Posterior vena cava (tissue), 2 donors: ENCODE measurements at regions not wholly inside any gene's neighbourhood (a gene's known extent, or its start where the extent isn't known, plus 50 kb on each side); places are given as distances from the start of the nearest gene placed in this dataset.
"Not testable (repeated sequence)": the region's sequence is repeated elsewhere in the genome, so short reads cannot be mapped to it uniquely, and the experiment has no call there.

Source experiments
- DNase-seq: peaks from one replicate; pipeline ENCODE4 v3.0.0-alpha.2; 2020; ENCODE audit warnings: low spot score
- intact Hi-C, 2 donors: fragments of 100-400 bp; cut with DNase I; formaldehyde crosslinking; loops; one replicate each; pipeline versions ENCODE4 v1.14.1 to v1.14.2; 2022 to 2023
- donor health status: DM: yes; HTN: yes; CAD: no.
- donor health status: DM: yes; HTN: yes; CAD: no.

DNA sequence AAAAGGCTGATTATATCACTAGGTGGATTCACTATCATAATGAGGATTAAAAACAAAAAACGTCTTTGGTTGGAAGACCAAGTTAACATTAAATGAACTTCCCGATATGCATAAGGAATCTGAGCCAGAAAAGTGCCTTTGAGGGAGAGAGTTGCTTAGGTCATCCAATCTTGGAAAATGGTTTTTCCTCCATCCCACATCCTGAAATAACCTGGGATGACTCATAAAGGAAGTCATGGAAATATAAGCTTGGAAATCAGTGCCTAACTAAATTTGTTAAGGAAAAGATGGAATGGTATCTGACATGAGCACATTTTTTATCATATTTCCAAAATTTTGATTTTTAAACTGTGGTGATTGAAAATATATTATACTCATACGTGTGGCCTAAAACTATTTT lies 66.0 kb downstream of the KBTBD8 start:
- no peak for DNase-seq
- intact Hi-C loops, result no loop called here

DNA sequence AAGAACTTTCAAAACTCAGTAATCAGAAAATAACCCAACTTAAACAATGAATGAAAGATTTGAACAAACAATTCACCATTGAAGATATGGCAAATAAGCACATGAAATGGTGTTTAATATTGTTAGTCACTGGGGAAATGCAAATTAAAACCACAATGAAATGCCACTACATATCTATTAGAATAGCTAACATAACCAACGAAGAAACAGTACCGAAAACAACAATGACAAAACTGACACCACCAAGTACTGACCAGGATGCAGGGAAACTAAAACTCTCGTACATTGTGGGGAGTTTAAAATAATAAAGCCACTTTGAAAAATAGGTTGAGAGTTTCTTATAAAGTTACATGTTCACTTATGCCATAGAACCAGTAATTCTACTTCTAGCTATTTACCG lies 69.1 kb downstream of the KBTBD8 start:
- intact Hi-C loops, result no loop called here
- no peak for DNase-seq

DNA sequence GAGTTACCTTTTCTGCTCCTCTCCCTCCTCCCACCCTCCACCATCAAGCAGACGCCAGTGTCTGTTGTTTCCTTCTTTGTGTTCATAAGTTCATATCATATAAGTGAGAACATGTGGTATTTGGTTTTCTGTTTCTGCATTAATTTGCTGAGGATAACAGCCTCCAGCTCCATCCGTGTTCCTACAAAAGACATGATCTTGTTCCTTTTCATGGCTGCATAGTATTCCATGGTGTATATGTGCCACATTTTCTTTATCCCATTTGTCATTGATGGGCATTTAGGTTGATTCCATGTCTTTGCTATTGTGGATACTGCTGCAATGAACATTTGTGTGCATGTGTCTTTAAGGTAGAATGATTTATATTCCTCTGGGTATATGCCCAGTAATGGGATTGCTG lies 74.5 kb downstream of the KBTBD8 start:
- intact Hi-C loops, DNase-seq: not testable (repeated sequence)

DNA sequence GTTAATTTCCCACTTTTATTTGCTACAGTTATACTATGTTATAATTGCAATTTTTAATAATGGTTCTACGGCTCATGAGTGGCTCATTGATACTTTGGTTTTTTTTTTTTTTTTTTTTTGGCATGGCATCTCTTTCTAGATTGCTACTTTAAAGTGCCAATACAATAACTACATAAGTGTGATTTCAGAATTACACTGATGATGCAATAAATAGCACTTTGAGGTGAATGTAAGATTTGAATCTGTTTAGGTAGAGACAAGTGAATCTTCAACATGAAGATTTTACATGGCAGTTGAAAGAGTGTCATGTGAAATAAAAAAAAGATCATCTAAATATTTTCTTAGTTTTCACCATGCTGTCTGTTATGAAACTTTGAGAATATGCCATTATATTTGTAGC lies 75.7 kb downstream of the KBTBD8 start:
- no peak for DNase-seq

GRCh38 chr3:67075295-67075694 lies 77.2 kb downstream of the KBTBD8 start:
- intact Hi-C loops, result no loop called here

More for the DNA sequence above, 75.7 kb downstream of the KBTBD8 start:
- intact Hi-C loops, result no loop called here

DNA sequence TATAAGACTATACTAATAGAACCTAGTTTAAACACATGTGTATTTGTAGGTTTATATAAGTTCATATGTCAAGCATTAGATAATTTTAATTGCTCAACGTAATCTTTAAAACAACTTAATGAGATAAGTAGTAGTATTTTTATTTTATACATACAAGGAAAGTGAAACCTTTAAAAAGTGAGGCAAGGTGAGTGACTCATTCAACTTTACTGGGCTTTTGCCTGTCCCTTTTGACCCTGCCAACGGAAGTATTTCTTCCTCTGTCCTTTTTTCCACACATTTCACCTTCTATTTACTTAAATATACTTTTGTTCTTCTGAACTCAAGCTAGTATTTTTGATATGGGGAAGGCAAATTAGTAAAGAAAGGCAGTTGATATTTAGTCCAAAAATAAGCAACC lies 78.5 kb downstream of the KBTBD8 start:
- no peak for DNase-seq
- intact Hi-C loops, result no loop called here

More at GRCh38 chr3:67075295-67075694, 77.2 kb downstream of the KBTBD8 start:
- DNase-seq, result no peak

- DNase-seq, result no peak
- intact Hi-C loops, result no loop called here
These were observed 79.5 kb downstream of the KBTBD8 start for GRCh38 chr3:67077656-67078055.

DNA sequence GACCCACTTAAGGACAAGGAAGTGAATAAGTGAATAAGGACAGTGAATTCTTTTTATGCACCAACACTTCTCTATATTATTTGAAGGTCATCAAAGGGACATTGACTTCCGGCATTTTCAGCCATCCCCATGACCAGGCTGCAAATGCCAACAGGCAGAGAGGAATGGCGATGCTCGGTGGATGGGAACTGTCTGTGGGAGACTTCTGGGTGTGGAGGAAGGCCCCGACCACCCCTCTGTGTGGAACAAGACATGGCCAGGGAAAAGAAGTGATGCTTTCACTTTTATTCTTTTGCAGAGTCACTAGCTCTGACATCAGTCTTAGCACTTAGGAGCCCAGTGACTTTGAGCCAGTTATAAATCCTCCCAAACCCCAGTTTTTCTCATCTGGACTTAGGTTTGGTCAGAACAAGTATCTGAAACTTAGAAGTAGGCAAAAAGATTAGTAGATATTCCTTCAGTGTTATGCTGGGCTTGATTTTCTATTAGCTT lies 84.5 kb downstream of the KBTBD8 start:
- peak; percentile 58 for DNase-seq
- intact Hi-C loops, result no loop called here

DNA sequence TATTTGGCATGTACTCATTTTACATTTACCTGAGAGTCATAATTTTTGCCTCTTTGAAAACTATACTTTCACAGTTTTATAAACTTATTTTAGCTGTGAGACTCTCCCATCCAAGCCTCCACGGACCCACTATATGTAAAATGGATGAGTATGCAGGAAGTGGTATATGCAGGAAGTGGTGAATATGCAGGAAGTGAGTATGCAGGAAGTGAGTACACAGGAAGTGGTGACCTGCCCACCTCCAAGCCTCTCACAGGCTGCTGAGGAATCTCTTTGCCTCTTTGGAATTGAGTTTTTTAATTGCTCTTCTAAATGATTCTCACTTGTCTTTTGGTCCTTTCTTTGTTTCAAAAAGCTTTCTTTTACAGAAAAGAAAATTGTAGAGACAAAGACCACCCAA lies 85.2 kb downstream of the KBTBD8 start:
- intact Hi-C loops, result no loop called here
- DNase-seq, result no peak

DNA sequence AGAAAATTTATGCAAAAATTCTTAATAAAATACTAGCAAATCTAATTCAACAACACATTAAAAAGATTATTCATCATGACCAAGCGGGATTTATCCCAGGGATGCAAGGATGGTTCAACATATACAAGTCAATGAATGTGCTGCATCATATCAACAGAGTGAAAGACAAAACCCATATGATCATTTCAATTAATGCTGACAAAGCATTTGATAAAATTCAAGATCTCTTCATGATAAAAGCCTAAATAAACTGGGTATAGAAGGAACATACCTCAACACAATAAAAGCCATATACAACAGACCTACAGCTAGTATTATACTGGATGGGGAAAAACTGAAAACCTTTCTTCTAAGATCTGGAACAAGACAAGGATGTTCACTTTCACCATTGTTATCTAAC lies 89.7 kb downstream of the KBTBD8 start:
- DNase-seq, result no peak
- intact Hi-C loops, result no loop called here

GRCh38 chr3:67090474-67090873 lies 92.4 kb downstream of the KBTBD8 start:
- DNase-seq, result no peak
- intact Hi-C loops, result no loop called here

GRCh38 chr3:67093305-67093704 lies 95.2 kb downstream of the KBTBD8 start:
- intact Hi-C loops, result no loop called here
- no peak for DNase-seq

GRCh38 chr3:67094167-67094566 lies 96.1 kb downstream of the KBTBD8 start:
- intact Hi-C loops, result no loop called here
- no peak for DNase-seq

DNA sequence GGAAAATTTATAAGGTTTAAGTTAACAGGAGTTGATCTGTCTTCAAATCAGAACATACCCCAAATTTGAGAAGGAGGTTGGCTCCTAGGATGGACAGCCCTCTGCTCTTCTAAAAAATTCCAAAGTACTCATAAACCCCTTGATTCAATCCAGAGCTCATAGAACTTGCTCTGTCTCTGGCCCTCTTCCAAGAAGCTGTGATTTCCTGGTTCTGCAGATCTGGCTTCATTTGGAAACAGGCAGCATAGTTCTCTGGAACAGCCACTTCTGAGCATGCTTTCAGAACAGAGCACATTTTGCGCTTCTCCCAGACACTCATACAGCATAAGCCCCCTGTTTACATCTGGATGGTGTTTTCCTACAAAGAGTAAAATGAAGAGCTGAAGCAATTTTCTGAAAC lies 96.7 kb downstream of the KBTBD8 start:
- DNase-seq, result no peak
- intact Hi-C loops, result no loop called here

GRCh38 chr3:67104388-67104787 lies 106.3 kb downstream of the KBTBD8 start:
- intact Hi-C loops, result no loop called here
- DNase-seq, result no peak

DNA sequence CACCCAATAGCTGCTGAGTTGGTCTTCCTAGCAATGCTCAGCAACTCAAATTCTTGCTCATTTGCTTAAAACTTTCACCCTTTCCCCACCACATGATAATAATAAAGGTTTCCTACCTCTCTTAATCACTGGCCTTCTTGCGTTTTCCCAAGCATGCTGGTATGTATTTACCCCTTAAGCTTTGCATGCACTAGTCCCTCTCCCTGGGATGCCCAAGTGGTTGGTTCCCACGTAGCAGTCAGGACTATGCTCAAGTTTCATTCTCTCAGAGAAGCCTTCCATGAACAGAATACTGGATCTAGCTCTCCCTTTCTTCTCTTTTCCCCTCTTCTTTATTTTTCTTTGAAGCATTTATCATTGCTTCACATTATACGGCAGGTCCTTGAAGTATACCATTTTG lies 108.8 kb downstream of the KBTBD8 start:
- intact Hi-C loops, result no loop called here
- DNase-seq, result no peak

DNA sequence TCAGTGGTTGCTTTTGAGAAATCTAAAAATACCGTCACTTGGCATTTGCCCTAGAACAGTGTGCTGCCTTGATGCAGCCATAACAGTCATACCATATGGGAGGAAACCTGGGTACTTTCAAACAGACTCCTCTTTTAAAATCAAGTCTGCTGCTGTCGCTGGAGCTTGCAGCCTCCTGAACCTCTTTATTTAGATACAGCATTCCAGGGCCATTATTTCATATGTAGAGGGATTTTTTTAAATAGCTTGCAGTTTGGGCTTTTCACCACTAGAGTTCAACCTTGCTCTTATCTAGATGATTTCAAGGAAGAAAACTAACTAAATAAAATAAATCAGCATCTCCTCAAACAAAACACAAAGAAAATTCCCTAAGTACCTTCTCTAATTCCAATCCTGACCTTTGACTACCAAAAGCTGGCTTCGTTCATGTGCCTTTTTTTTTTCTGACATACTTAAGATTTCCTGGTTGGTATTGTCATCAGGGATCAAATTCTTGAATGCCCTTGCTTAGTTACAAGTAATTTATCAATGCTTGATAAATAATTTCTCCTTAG lies 111.6 kb downstream of the KBTBD8 start:
- intact Hi-C loops, result loop anchor here in 1 of 2 donors (5.0 kb wide), 1 partner anchor 1768 kb away; no protein-coding TSS in a partner anchor
- DNase-seq, result no peak

DNA sequence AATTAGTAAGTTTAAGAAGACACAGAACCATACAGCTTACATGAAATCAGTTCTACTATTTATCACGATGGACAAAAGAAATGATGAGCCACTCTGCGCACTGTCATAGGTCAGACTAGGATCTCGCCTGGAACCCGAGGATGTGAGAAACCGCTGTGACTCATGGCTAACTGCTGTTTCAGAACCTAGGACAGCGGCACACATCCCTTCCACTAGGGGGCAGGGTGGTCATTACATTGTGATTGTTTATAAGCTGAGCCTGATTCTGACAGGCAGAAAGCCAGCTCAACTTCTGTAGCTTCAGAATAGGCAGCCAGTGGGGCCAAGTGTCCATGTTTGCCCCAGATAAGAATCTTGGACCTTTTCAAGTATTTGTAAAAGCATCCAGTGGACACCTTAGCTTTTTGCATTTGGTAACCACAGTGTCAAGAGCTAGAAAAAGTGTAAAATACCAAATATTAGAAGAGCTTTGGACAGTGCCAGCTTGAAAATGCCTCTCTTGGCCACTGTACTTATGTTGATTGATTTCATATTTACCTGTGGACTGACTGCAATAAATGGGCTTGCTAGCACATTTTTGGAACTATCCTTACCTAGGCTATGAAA lies 115.8 kb downstream of the KBTBD8 start:
- intact Hi-C loops, result loop anchor here in 1 of 2 donors (5.0 kb wide), 1 partner anchor 1763 kb away; no protein-coding TSS in a partner anchor
- DNase-seq, result peak; percentile 88

DNA sequence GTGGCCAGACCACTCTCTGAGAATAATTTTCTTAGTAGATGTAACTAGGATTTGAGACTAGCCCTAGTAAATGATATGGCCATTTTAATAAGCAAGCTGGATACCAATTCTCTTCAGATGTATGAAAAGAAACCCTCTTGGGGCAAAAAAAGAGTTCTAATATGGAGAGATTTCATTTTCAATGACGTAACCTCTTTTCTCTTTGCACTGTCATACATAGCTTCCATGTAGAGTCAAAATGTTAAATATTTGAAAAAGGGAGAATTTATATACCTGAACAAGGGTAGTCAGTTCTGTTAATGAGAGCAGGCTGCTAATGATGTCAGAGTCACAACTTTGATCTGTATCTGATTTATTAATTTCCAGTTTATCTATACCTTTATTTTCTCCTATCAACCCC lies 120.0 kb downstream of the KBTBD8 start:
- intact Hi-C loops, result no loop called here
- no peak for DNase-seq

- intact Hi-C loops, result no loop called here
- no peak for DNase-seq
These were observed 120.5 kb downstream of the KBTBD8 start for GRCh38 chr3:67118635-67119034.

GRCh38 chr3:67123914-67124313 lies 125.8 kb downstream of the KBTBD8 start:
- DNase-seq, result no peak
- intact Hi-C loops, result no loop called here
